HG03575 (cell line): ENCODE measurements at regions not wholly inside any gene's neighbourhood (a gene's known extent, or its start where the extent isn't known, plus 50 kb on each side); places are given as distances from the start of the nearest gene placed in this dataset.

ENCODE experiments used
- ATAC-seq: cut with Tn5 transposase; IDR thresholded peaks from one replicate; pipeline ENCODE4 v1.9.1; 2021; ENCODE audit not compliant: unreplicated experiment, insufficient number of reproducible peaks, low FRiP score; ENCODE audit errors: extremely low read depth

DNA sequence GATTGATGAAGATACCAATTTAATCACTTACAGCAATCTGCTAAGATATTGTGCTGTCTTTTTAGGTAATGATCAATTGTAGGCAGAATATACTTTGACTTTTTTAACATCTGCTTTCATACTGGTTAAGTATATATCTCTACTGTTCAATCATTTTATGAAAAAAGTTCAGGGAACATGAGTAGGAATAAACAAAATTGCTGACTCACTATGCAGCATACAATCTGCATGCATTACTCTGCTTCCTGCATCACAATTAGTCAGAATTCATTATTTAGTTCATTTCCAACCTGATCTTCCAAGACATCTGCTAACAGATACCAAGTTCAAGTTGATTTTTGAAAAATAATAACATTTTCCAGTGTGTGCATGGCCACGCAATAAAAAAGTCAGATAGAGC, 1430.4 kb upstream of the LRRTM1 start:
- ATAC-seq: no peak

DNA sequence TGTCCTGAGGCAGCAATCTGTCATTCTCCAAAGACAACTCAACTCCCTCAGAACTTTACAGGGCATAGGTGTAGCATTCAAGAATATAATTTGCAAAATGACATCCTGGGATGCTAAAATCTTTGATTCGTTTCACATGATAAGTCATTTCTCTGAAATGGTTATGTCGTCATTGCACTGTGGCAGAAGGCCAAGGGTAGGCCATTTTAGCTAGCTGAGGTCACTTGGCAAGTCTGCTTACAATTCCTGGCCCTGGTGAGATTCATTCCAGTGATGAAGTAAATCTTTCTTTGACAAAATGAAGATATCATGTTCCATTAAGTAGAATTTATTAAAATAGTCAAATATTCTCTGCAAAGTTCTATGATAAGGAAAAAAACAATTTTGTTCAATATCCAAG, 1410.3 kb upstream of the LRRTM1 start:
- ATAC-seq: no peak

DNA sequence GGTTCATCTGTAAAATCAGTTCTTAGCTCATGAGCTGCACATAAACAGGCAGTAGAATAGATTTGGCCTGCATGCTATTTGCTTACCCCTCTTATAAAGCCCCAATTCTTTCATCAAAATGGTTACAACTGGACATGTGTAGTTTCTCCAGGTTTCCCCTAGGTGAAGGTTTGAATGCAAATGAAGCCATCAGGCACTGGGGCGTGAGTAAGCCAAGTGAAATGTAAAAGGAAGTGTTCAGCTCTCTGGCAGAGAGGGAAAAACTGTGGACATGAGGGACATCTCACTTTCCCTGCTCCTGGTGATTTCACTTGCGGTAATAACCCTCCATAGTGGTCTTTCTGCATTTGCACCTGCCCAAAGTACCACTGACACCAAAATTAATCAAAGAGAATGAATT, 1402.3 kb upstream of the LRRTM1 start:
- ATAC-seq: no peak

DNA sequence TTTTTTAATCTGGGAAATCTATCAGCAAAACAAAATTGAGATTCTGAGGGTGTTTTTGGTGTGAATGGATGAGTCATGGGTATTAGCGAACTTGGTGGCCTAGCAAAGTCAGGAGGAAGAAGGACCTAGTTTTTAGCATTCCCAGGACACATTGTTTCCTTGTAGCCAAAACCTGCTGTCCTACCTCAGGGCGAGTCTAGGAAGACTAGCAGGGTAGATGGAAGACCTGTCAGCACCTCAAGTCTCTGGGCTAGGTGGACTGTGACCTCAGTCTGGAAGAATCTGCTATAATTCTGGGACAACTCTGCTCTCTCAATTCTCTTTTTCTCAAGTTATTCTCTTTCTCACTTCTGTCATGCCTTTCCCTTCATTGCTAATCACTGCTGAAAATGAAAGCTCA, 1399.3 kb upstream of the LRRTM1 start:
- no peak for ATAC-seq

DNA sequence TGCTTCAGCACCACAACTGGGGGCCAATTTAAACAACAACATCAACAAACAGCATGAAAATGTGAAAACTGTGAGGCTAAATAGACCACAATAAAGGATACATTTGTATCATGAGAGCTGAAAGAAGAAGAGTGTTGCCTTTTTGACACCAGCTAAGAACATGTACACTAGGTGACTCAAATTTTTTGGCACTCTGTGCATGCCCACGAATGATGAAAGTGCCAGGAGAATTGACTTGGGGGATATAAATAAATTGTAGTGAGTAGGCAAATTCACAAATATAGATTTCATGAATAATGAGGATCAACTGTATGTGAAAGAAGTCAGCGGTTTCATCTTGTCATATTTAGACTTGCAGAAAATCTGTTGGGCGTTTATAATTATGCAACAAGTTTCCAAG, 1388.0 kb upstream of the LRRTM1 start:
- no peak for ATAC-seq

DNA sequence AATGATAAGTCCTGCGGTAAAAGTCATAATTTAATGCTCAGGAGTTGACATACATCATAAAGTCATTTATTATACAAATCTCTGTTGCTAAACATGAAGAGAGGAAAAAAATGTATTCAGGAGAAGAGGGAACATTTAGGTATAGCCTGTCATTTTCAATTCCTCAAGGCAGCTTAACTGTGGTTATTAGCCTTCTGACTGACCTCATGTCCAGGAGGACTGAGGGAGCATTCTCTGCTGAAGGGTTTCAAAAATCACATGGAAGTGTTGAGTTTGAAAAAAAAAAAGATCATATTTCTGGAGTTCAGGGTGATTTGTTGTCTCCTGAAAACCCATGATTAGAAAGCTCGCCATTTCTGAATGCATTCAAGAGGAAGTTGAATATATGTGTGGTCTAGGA, 1371.1 kb upstream of the LRRTM1 start:
- ATAC-seq: no peak

DNA sequence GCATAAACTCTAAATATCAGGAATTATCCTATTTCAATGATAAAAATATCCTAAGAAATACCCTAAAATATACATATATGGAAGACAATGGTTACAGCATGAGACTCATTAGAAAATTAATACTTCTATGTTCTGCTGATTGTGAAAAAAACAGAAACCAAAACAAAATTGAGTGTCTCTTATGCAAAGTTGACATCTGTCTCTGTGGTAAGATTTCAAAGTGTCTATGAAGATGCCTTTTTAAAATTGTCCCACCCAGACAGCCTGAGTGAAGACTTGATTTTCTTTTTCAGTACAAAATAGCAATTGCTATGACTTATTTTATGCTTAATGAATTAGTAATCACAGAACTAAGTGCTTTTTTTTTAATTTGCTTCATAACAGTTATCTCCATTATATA, 1368.4 kb upstream of the LRRTM1 start:
- no peak for ATAC-seq

DNA sequence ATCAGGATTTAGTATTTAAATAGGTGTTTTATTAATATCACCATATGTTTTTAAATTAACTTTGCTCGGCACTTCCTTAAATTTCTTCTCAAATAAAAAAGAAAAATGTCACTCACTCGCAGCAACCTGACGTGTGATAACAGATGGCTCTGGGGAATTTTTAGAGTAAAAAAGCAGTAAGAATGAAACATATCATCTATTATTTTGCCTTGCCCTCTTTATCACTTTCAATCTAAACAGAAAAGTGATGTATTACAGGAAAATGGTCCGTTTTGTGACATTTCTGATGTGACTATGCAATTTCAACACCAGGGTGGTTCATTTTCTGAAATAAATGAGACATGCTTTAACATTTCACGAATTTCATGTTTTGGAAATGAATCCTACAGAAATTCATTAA, 1368.0 kb upstream of the LRRTM1 start:
- no peak for ATAC-seq

DNA sequence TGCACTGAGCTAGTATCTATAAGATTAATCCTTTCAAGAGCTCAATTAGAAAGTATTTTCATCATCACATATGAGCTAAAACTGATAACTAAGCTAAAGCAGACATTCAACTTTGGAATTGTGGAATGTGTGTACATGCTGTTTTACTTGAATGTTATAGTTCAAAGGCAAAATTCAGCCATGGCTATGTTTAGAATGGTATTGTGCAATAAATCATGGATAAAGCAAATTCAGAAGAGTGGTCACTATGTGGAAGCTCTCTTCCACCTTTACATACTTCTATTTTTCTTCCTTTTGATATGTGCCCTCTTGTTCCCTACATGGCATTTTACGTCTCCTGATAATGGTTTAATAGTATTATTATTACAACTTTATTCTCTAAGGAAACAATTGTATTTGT, 1366.3 kb upstream of the LRRTM1 start:
- no peak for ATAC-seq

DNA sequence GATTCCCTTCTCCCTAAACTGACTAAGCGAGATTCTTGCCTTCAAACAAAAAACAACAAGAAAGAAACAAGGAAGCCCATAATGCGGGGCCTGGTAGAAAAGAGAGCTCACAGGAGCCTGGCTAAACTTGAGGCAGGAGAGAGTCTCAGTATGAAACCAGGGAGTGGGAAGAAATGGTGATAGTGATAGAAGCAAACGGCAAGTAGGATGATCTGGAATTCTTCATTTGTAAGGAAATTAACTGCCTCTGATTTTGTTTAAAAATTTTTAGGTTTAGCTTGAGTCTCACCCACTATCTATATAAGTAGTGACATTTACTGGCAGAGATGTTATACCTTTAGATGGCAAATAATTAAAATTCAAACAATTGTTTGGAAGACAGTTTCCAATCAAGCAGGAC, 1356.5 kb upstream of the LRRTM1 start:
- ATAC-seq: no peak

DNA sequence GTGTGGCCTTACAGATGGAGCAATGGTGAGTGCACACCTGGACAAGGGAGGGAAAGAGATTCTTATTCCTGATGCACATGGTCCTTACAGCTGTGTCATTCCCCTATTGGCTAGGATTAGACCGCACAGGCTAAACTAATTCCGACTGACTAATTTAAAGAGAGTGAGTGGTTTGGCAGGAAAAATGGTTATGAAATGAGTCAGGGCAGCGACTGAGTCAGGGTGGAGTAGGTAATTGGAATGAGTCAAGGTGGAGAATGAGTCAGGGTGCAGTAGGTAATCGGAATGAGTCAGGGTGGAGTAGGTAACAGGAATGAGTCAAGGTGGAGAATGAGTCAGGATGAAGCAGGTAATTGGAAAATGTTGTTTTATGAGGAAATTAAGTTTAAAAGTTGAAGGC, 1353.7 kb upstream of the LRRTM1 start:
- no peak for ATAC-seq

DNA sequence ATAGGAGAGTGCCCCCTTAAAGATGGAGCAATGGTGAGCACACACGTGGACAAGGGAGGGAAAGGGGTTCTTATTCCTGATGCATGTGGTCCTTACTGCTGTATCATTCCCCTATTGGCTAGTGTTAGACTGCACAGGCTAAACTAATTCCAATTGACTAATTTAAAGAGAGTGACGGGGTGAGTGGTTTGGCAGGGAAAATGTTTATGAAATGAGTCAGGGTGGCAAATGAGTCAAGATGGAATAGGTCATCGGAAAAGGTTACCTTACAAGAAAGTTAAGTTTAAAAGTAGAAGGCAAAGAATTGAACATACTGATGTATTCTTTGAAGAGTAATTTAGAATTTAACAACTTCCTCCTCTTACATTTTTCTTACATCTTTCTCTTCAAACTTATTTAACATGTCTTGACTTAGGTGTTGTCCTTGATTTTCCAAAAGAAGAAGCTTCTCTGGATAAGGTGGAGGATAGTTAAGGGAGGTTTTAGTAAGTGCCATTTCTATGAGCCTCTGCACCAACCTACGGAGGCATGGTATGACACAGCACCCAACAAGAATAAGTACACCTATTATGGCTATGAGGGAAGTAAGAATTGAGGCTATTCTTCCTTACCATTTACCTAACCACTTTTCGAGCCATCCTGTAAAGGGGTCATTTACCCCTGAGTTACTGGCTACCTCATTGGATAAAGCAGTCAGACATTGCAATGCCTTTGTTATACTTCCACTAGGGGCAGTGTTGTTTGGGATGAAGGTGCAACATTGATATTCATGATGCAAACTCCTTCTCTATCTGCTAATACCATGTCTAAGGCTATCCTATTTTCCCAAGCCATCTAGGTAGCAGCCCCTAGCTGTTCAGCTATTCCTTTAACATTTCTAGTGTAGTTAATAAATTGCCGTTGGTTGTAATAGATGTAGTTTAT, 1345.8 kb upstream of the LRRTM1 start:
- no peak for ATAC-seq

DNA sequence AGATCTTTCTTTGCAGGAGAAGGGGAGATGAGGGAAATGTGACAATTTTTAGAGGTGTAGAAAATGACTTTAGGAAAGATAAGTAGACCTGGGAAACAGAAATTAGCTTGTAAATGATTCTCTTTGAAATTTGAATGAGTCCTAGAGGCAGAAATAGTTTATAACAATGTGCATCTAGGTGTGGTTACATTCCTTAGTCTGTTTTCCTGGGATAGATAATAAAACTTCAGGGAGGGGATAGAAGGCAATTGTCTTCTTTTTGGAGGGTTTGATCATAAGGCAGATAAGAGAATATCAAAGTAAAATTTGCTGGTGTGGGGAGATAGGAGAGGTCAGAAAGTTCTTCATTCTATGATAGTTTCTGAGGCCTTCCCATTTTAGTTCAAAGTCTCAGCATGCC, 1344.3 kb upstream of the LRRTM1 start:
- ATAC-seq: no peak

DNA sequence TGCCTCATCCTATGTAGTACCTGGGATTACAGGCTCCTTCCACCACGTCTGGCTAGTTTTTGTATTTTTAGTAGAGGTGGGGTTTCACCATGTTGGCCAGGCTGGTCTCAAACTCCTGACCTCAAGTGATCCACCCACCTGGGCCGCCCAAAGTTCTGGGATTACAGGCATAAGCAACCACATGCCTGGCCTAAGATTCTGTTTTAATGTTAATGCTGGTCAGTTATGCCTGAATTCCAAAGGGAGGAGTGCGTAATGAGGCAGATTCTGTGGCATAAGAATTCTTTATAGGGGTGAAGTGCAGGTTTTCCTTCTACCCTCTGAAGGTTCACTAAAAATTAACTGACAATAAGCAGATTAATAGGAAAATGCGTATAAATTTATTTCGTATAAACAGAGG, 1343.8 kb upstream of the LRRTM1 start:
- ATAC-seq: no peak

DNA sequence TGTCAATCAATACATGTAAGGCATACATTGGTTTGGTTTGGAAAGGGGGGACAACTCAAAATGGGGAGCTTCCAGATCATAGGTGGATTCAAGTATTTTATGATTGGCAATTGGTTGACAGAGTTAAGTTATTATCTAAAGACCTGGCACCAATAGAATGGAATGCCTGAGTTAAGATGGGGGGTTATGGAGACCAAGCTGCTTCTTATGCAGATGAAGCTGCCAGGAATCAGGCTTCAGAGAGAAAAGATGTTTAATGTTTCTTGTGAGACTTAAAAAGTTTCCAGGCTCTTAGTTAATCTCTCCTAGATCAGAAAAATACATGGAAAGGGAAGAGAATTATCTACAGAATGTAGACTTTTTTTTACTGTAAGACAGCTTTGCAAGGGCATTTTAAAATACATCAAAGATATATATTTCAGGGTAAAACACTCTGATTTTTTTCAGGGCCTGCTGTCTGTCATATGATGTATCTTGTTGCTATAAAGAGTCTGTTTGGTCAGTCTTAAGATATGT, 1343.2 kb upstream of the LRRTM1 start:
- no peak for ATAC-seq

DNA sequence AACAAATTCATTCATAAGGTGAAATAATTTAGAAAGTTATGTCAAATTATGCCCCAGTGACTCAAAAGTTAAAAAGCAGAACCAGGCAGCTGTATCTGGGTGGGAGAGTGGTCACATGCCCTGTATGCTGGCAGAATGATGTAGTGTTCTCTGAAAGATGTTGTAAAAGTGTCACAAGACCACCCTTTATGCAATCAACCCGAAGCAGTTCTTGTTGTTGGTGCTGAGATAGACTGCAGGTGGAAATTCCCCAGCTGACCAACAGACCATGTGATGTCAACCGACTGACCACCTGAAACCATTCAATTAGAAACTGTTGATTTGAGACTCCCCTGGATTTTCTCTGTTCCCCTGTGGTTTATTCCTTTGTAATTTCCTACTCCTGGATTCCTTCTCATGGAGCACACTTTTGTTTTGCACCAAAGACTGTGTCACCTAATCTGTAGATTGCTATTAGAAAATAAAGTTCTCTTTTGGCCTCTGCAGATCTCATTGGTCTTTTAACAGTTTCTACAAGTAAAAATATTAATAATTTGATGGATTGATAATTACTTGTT, 1341.3 kb upstream of the LRRTM1 start:
- no peak for ATAC-seq

DNA sequence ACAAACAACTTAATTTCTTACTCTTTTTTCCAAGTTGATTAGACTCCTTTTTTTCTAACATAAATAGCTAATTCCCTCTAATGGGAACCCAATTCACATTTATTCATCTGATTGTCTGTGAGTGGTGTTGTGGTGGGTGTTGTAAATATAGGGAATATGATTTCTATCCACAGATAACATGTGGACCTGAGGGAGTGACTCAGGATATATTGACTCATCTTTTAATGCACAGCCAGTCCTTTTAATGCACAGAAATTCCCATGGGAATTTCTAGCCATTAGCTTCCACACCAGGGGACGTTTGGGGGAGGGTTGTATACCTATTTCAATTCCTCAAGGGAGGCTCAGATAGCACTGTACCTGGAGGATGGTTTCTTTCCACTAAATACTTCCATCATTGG, 1339.6 kb upstream of the LRRTM1 start:
- ATAC-seq: no peak

DNA sequence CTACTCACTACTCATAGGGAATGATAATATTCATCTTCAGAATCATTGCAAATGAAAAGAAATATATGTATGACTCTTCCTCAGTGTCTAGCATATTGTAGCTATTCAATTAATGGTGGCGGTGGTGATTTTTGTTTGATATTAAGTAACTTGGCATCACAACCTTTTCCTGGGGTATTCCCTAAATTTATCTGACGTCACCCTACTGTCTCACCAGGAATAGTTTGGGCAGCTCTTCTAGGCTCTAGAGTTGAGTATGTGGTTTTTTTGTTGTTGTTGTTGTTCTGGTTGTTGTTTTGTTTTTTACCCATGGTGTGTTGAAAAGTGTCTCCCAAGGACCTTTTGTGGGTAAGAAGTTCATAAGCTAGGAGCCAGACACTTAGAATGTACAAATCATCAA, 1320.3 kb upstream of the LRRTM1 start:
- no peak for ATAC-seq

DNA sequence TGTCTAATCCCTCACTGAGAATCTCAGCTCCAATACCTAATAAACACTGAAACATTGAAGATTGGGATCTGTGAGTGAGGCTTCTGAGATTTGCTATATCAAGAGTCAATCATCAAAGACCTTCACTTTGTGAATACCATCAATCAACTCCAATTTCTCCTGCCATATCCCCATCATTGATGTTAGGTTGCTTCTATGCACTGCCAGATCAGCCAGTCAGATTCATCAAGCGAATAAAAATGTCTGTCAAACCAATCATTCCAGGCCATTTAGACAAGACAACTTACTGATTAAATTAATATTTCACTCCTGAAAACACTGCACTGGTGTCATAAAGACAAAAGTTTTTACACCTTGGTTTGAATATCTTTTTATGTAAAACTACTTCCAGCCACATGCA, 1295.5 kb upstream of the LRRTM1 start:
- no peak for ATAC-seq

DNA sequence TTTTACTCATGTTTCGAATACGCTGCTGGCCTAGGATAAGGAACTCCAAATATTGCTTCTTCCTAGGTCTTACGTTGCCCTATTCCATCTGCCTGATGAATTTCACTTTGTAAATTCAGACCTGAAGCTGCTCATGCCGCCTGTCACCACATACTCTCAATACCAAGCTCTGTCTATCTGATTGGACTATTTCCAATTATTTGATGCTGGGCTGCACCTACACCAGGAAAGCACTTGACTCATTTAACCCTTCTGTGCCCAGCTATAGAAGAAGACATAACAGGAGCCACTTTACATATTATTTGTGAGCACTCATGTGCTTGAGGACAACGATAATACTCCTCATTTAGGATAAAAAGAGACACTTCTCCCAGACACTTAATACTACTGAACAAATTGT, 1293.9 kb upstream of the LRRTM1 start:
- ATAC-seq: no peak

DNA sequence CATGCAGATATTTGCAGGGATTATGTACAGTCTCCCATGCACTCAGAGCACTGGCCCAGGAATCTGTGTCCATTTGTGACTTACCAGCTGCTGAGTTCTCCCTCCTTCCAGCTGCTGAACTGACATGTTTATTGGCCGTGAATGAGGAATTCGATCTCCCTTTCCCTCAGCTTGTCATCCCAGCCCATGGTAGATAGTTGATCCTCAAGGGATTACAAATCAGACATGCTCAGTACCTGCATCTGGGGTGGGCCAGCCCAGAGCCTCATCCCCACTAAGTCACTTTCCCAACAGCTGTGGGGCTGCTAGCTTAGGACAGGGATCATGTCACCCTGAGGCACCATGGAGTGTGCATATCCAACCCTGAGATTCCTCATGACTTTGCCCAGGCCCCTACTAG, 1284.9 kb upstream of the LRRTM1 start:
- no peak for ATAC-seq
